GM21576 (cell line): ENCODE measurements at regions not wholly inside any gene's neighbourhood (a gene's known extent, or its start where the extent isn't known, plus 50 kb on each side); places are given as distances from the start of the nearest gene placed in this dataset.

Source experiments
- ATAC-seq: cut with Tn5 transposase; IDR thresholded peaks from one replicate; pipeline ENCODE4 v1.9.1; 2021; ENCODE audit warnings: mild to moderate bottlenecking, moderate library complexity; ENCODE audit not compliant: unreplicated experiment

- no peak for ATAC-seq
These were observed 65.6 kb upstream of the FZD7 start for GRCh38 chr2:201968050-201968449.

DNA sequence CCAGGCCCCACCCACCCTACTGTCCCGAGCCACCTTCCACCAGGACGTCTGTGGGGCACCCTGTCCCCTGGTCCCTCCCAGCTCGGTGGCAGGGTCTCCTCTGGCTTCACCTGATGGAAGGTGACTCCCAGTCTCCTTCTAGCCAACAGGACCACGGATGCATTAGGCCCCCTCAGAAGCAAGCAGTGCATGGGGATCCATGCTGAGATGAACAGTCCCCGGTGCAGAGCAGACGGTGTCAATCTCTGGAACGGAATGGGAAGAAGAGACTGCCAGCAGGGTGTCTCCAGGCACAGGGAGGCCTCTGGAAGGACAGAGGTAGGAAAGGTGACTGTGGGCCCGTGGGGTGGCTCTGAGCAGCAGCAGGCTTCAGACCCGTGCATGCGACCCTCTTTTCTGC lies 65.2 kb upstream of the FZD7 start:
- ATAC-seq: no peak

GRCh38 chr2:201969241-201969937 lies 64.3 kb upstream of the FZD7 start:
- no peak for ATAC-seq

GRCh38 chr2:201969938-201970785 lies 63.5 kb upstream of the FZD7 start:
- ATAC-seq: no peak

DNA sequence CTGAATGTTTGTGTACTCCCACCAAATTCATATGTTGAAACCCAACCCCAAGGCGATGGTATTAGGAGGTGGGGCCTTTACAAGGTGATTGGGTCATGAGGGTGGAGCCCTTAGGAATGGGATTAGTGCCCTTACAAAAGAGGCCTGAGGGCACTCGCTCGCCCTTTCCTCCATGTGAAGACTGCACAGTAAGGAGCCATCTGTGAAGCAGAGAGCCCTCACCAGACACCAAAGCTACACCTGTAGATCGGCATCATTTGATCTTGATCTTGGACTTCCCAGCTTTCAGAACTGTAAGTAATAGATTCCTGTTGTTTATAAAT lies 62.9 kb upstream of the FZD7 start:
- ATAC-seq: no peak

GRCh38 chr2:201971531-201972228 lies 62.0 kb upstream of the FZD7 start:
- ATAC-seq: no peak

DNA sequence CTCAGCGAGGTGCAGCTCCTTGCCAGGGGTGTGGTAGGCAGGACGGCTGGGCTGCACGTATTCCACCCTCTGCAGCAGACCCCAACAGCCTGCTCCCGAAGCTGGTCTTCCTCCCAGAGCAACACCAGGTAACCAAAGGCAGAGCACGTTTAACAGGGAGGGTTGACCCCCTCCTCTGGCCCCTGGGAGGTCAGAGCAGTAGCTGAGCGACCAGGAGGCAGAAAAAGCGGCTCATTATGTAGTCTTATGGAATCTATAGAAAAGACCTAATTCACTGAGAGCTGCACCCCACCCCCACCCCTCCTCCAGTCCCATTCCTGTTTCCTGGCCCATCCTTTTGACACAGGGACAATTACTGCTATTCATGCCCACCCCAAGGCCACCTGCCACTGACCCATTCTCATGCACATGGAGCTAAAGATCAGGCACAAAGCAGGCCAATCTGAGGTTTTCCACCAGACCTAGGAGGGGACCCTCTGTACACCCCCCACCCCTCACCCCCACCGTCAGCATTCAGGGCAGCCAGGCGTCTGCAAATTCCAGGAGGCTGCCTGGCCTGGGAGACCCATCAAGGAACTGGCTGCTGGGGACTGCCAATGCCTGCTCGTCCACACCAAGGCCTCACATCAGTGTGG lies 60.9 kb upstream of the FZD7 start:
- no peak for ATAC-seq

GRCh38 chr2:201973305-201973928 lies 60.2 kb upstream of the FZD7 start:
- no peak for ATAC-seq

DNA sequence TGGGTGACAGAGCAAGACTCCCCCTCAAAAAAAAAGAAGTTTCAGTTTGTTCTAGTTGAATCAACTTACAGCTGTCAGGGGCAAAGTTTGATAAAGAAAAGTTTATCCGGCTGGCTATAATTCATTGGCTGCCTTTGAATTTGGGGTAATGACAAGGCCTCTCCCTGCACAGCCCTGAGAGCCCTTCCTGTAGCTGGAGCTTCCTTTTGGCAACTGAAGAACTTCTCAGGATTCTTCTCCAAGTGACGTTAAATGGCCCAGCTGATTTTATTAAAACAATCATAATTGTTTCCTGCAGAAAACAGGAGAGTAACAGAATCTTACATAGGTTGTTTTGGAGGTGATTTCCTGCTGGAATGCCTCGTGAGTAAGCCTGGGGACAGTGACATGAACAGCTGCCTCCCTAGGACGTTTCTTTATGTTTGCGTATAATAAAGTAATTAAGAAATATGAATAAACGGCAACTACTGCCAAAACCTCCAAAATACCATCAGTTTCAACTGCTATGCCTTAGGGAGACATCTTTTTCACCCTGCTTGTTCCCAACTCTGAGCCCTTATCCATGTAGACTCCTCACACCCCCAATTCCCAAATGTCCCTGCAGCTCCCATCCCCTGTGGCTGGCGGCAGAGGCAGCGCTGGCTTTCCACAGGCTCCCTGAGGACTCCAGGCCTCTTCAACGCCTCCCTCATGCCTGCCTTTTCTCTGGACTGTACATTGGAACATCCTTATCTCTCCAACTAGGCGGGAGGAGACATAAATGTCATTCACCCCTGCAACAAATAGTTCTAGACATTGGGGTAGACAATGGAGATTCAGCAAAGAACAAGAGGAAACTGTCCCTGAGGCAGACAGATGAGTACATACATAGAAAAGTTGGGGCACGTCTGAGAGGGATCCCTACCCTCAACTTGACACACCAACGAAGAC lies 59.2 kb upstream of the FZD7 start:
- ATAC-seq: no peak

DNA sequence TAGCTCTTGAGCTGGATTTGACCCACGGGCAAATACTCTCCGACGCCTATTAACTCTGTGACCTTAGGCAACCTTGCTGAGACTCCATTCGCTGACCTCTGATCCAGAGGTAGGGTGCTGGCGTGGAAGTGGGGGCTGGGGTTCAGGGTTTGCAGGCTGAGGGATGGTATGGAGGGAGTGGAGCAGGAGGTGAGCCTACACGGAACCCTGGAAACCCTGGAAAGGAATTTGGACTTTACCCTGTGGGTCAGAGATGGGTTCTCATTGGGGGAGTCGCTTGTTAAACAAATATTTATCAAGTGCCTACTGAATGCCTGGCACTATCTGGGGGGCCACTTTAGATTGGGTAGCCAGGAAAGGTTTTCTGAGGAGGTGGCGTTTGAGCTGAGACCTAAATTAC lies 58.2 kb upstream of the FZD7 start:
- no peak for ATAC-seq

DNA sequence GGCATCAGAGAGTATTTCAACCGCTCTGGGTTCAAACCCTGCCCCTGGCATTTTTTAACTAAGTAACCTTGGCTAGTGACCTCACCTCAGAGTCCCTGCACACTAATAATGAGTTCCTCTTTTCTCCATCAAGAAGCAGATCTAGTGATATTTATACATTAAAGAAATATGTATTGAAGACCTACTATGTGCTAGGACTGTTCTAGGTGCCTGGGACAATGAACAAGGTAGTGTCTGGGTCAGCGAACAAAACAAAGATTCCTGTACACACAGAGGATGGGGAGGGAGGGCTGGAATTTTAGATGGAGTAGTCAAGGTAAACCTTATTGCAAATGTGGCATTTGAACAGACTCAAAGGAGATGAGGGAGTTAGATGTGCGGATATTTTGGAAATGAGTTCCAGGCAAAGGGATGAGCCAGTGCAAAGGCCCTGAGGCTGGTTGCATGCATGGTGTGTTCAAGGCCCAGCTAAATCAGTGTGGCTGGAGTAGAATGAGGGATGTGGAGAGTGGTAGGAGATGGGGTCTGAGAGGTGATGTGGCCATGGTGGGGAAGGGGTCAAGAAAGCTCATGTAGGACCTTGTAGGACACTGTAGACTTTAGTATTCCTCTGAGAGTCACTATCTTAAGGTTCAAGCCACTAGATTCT lies 57.6 kb upstream of the FZD7 start:
- no peak for ATAC-seq

DNA sequence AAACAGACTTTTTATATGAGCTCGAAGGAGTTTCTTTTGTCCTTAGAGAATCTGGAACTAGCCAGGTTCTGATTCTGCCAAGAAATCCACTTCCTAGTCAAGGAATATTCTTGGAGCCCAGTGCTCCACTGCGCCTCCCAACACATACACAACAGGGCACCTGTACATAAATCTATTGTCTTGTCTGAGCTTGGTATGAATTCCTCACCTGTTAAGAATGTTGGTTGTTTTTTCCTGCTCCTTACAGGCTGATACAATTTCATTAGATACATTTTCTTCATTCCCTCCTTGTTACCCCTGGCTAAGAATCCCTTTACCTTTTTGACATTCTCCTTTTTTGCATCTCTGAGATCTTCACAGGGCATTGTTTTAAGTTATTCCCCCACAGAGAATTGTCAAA lies 56.0 kb upstream of the FZD7 start:
- no peak for ATAC-seq

DNA sequence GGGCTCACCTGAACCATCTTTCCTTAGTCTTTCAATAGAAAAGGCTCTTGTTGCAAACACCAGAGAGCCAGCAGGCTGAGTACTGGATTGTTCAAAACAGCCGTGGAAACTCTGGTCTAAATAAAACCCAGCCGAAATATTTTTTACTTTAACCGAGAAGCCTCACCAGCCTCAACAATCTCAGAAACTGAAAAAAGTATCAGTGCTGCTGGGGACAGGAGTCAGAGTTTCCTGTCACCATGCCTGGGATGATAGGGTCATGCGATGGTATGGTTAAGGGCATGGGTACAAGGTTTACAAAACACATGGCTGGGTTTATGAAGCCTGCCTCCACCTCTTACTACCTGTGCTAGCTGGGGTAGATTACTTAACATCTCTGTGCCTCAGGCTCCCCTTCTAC lies 55.3 kb upstream of the FZD7 start:
- ATAC-seq: no peak

- ATAC-seq: no peak
These were observed 54.7 kb upstream of the FZD7 start for GRCh38 chr2:201978986-201979385.

DNA sequence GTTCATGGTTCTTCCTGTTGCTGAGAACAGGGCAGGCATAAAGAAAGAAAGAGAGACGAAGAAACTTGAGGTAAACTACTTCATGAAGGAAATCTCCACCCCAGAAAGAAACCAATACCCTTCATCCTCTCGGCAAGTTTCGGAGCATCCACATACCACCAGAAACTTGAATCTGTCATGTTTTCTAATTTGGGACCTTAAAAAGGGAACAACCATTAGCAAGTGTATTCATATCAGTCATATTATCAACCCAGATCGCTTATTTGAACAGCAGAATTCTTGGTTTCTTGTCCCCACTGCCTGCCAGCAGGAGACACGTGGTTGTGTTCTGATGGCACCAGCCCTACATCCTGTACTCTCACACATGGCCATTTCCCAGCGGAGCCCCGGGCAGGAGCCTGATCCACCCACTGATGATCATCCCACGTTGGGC lies 53.2 kb upstream of the FZD7 start:
- ATAC-seq: peak; percentile 58

GRCh38 chr2:201980946-201981345 lies 52.7 kb upstream of the FZD7 start:
- no peak for ATAC-seq

- ATAC-seq: no peak
These were observed 50.5 kb upstream of the FZD7 start for GRCh38 chr2:201983174-201983573.

GRCh38 chr2:201983800-201984199 lies 49.9 kb upstream of the FZD7 start:
- no peak for ATAC-seq
